Neural crest cell (in vitro differentiated cells): ENCODE measurements at regions not wholly inside any gene's neighbourhood (a gene's known extent, or its start where the extent isn't known, plus 50 kb on each side); places are given as distances from the start of the nearest gene placed in this dataset.

ENCODE experiments used
- DNase-seq: peaks from one replicate; pipeline ENCODE4 v3.0.0; 2021; ENCODE audit warnings: low read depth, mixed read lengths, low spot score
- H3K27ac Mint-ChIP-seq: one replicate; pipeline ENCODE4 v1.8.0; 2021; ENCODE audit warnings: mild to moderate bottlenecking, mixed read lengths; ENCODE audit not compliant: unreplicated experiment
- H3K27me3 Mint-ChIP-seq: 2 replicates; pipeline ENCODE4 v1.8.0; 2021; ENCODE audit warnings: low read depth, mild to moderate bottlenecking, mixed read lengths
- H3K36me3 Mint-ChIP-seq: 2 replicates; pipeline ENCODE4 v1.8.0; 2021; ENCODE audit warnings: low read depth, mild to moderate bottlenecking, mixed read lengths
- H3K4me1 Mint-ChIP-seq: 2 replicates; pipeline ENCODE4 v1.8.0; 2021; ENCODE audit warnings: mixed read lengths
- H3K4me3 Mint-ChIP-seq: one replicate; pipeline ENCODE4 v1.8.0; 2021; ENCODE audit warnings: mild to moderate bottlenecking, mixed read lengths
- H3K9me3 Mint-ChIP-seq: 2 replicates; pipeline ENCODE4 v1.8.0; 2021; ENCODE audit warnings: mixed read lengths
- CTCF ChIP-seq: fragments of 200-600 bp; sonication (generic); conservative IDR thresholded peaks from 2 replicates; pipeline ENCODE4 v1.5.0; 2021; ENCODE audit warnings: antibody characterized with exemption, mild to moderate bottlenecking

DNA sequence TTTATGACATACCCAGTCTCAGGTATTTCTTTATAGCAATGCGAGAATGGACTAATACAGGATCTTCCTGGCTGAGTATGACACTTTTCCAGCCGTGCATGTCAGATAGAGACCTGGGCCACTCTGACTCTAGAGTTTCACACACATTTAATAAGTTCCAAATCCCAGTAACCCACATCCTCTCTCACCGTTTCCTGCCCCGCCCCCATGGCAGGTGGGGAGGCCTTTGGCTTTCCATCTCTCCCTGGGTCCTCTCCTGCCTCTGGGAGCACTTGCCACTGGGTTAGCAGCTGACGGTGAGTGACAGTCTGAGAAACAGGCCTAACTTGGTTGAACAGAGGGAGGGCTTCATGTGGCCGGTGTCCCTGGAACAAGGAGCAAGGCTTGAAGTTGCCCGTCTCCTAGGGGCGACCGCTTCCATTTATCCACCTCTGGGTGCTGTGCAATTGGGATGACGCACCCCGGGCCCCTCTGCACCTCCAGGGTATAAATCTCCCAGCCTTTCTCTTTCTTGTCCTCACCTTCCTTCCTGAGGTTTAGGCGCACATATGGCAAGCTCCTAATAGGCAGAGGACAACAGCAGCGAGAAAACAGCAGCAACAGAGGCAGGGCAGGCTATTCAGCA is 152.7 kb upstream of the HDAC4 start:
- DNase-seq: no peak
- no peaks in the 10 kb centered on the region for H3K36me3 Mint-ChIP-seq
- peaks cover 4% of the 10 kb centered on the region for H3K27me3 Mint-ChIP-seq
- H3K4me3 Mint-ChIP-seq: no peak overlapping the region
- H3K27ac Mint-ChIP-seq: no peak overlapping the region
- no peaks in the 10 kb centered on the region for H3K9me3 Mint-ChIP-seq
- H3K4me1 Mint-ChIP-seq: no peaks in the 10 kb centered on the region
- no peak for TF ChIP-seq CTCF

- DNase-seq: no peak
- Mint-ChIP-seq H3K27me3 (peaks cover 4% of the 10 kb centered on the region), H3K27ac (no peak overlapping the region), H3K4me1 (no peaks in the 10 kb centered on the region), H3K36me3 (no peaks in the 10 kb centered on the region), H3K4me3 (no peak overlapping the region), H3K9me3 (no peaks in the 10 kb centered on the region)
- TF ChIP-seq CTCF: no peak
Observed at GRCh38 chr2:239552213-239552926, 151.6 kb upstream of the HDAC4 start.

DNA sequence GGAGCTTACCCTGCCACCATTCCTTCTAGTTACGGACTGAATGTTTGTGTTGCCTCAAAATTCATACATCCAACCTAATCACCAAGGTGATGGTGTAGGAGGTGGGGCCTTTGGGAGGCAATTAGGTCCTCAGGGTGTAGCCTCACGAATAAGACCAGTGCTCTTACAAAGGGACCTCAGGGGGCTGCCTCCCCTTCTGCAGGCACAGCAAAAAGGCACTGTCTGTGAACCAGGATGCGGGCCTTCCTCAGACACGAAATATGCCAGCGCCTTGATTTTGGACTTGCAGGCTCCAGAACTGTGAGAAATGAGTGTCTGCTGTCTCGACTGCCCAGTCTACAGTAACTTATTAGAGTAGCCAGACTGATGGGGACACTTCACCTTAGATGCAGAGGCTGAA is 150.4 kb upstream of the HDAC4 start:
- no peak for TF ChIP-seq CTCF
- Mint-ChIP-seq H3K36me3 (no peaks in the 10 kb centered on the region), H3K4me1 (no peaks in the 10 kb centered on the region), H3K27ac (no peak overlapping the region), H3K27me3 (peaks cover 4% of the 10 kb centered on the region), H3K4me3 (no peak overlapping the region), H3K9me3 (no peaks in the 10 kb centered on the region)
- DNase-seq: no peak

- Mint-ChIP-seq H3K36me3 (no peaks in the 10 kb centered on the region), H3K9me3 (no peaks in the 10 kb centered on the region), H3K27me3 (peaks cover 4% of the 10 kb centered on the region), H3K27ac (no peak overlapping the region), H3K4me3 (no peak overlapping the region), H3K4me1 (no peaks in the 10 kb centered on the region)
- no peak for TF ChIP-seq CTCF
- no peak for DNase-seq
Observed at GRCh38 chr2:239550357-239550756, 149.5 kb upstream of the HDAC4 start.

- Mint-ChIP-seq H3K4me1 (no peaks in the 10 kb centered on the region), H3K4me3 (no peak overlapping the region), H3K27ac (no peak overlapping the region)
Observed at GRCh38 chr2:239549711-239550255, 149.0 kb upstream of the HDAC4 start.

More at GRCh38 chr2:239549711-239550255, 149.0 kb upstream of the HDAC4 start:
- no peaks in the 10 kb centered on the region for H3K9me3 Mint-ChIP-seq
- no peaks in the 10 kb centered on the region for H3K36me3 Mint-ChIP-seq
- TF ChIP-seq CTCF: no peak
- DNase-seq: no peak
- H3K27me3 Mint-ChIP-seq: peaks cover 4% of the 10 kb centered on the region
